GM21367 (cell line): ENCODE measurements at regions not wholly inside any gene's neighbourhood (a gene's known extent, or its start where the extent isn't known, plus 50 kb on each side); places are given as distances from the start of the nearest gene placed in this dataset.

Experiments used
- ATAC-seq: cut with Tn5 transposase; IDR thresholded peaks from one replicate; pipeline ENCODE4 v1.9.1; 2021; ENCODE audit not compliant: unreplicated experiment

- no peak for ATAC-seq
Observed at GRCh38 chr20:24339210-24339641, 130.2 kb upstream of the SYNDIG1 start.

DNA sequence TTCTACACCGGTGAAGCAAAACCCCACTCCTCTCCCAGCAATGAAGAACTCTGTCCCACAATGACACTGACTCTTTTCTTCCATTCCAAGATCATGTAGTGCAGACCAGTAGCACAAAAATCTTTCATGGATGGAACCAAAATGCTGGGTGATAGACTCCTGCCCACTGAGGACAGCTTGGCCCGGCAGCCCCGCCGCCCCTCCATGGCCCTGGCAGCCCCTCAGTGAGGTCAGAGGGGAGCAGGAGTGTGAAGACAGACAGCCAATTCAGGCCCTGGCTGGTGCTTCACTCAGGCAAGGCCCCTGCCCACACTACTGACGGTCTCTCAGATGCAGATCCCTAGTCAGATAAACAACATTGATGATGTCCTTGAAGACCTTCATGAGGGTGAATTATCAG lies 131.9 kb upstream of the SYNDIG1 start:
- no peak for ATAC-seq

DNA sequence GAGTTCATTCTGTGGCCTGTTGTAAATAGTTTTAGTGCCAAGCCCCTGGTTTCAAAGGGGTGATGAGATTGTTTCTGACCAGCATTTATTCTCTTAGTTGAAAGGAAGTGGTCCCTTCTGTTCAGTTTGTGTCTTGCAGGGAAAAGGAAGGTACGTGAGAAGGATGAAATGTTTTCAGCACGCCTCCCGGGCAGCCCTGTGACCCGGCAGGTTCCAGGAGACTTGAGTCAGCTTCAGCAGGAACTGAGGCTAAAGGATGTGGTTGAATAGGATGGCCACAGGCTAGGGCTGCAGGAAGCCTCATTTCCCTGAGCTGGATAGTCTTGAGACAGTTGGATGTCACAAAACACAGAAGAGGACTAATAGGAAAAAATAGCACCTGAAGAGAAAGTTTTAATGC lies 132.4 kb upstream of the SYNDIG1 start:
- ATAC-seq, result no peak

DNA sequence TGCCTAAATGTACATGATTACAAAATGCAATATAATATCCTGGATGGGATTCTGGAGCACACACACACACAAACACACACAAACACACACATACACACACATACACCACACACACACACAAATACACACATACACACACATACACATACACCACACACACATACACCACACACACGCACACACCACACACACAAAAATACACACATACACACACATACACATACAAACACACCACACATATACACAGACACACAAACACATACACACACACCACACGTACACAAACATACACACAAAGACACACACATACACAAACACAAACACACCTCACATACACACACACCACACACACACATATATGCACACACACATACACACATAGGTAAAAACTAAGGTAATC lies 134.6 kb upstream of the SYNDIG1 start:
- ATAC-seq, result no peak

GRCh38 chr20:24332956-24333355 lies 136.5 kb upstream of the SYNDIG1 start:
- ATAC-seq, result no peak

- ATAC-seq, result no peak
Observed at GRCh38 chr20:24331939-24332338, 137.5 kb upstream of the SYNDIG1 start.

DNA sequence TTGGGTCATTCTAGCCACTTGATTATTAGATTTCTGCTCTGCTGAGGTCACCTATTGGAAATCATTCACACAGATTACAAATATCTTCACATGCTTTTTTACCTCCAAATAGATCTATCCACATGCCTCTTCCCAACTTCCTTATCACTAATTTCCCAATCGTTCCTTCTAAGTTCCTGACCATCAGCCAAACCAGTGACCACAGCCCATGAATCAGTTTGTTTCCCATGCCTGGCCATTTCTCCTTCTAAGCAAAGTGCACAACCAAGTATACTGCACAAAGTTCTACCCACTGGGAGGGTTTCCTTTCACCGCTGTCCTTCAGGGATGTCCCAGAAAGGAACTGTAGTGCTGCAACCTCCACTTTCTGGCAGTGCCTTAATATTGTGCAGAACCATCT lies 140.5 kb upstream of the SYNDIG1 start:
- ATAC-seq, result no peak

DNA sequence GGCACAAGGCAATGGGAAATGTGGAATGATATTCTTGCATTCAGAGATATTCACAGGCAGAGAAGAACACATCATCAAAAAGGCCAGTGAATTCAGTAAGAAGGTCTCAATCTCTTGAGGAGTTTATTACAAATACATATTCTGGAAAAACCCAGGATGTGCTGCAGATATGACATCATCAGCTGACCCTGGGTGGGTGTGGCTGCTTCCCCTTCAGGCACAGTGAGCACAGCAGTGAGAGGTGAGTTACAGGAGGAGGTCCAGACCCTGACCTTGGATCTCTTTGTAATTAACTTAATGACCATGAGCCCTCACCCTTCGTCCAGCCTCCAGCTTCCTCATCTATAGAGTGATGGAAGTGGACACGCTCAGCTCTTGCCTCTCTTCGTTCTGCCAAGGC lies 147.5 kb upstream of the SYNDIG1 start:
- ATAC-seq, result no peak

DNA sequence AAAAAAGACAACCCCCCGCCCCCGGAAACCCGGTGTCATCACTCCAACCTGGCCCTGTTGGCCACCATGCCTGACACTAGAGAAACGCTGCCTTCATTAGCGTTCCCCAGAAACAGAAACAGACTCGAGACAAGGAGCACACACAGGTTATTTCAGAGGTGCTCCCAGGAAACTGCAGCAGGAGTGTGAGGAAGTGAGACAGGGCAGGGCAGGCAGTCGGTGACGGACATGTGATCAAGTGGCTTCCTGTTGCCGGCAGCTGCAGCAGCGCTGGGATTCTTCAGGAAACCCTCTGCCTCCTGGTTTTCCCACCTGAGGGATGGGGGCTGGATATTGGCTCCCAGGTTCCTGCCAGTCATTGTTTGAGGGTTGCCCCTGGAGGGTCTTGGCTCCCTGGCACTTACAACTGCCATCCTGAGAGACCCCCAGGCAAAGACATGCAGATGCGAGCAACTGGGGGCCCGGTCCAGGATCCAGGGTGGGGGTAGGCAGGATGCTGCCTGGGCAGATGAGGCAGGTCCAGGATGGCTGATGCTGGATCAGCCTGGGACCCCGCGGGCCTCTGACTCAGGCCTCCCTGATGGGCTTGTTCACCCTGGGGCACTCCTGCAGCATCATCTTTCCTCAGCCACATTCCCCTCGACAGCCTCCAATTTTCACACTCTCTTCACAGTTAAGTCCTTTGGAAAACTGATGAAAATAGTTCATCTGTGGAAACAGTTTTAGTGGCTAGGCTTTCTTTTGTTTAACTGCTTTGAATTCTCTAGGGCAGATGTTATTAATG lies 150.7 kb upstream of the SYNDIG1 start:
- ATAC-seq, result no peak

- ATAC-seq, result no peak
Observed at GRCh38 chr20:24317224-24317623, 152.2 kb upstream of the SYNDIG1 start.

DNA sequence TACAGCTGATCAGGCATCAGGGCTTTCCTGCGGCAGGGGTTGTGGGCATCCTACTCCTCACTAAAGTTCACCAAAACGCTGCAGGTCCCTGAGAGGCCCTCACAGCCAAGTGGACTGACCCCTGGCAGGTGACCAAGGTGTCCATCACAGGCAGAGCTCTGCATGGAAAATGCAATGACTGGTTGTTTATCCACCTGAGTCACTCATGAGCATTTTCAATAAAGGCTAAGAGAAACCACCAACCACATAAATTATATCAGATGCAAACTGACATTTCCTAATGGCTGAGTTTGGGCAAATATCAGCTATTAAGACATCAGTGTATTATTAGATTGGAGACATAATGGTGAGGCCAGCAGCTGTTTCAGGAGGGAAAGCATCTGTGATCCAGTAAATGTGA lies 152.7 kb upstream of the SYNDIG1 start:
- no peak for ATAC-seq

DNA sequence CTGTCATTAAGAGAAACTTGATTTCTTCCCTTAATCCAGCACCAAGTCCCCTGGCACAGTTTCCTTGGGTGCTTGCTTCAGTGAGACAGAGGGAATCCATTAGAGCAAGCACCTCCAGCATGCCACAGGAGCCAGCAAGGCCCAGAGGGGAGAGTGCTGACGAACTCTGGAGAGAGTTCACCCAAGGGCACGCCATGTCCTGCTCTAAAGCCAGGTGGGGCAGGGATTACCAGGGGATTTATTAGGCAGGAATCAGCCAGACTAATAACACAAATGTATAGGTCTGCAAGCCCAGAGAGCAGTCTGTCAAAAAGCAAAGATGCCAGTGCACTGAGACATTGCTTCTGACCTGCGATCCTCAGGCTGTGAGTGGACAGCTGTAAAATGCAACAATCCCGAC lies 155.4 kb upstream of the SYNDIG1 start:
- ATAC-seq, result no peak

- ATAC-seq, result no peak
Observed at GRCh38 chr20:24309596-24309995, 159.8 kb upstream of the SYNDIG1 start.

GRCh38 chr20:24305371-24305770 lies 164.1 kb upstream of the SYNDIG1 start:
- no peak for ATAC-seq

DNA sequence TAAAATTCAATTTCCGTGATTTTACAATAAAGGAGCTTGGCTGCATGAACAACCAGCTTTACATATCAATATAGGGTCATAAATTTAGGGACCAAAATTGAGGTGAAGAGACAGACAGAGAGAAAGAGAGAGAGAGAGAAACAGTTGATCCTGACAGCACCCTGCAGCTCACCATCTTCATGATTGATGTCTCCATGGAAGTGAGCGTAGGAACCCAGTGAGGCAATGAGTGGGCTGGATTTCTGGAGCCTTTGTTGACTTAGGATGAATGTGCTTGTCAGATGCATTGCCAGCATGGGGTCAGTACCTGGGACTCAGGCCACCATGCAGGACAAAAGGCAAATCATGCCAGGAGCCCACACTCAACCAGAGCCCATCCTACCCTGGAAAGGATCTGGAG lies 165.1 kb upstream of the SYNDIG1 start:
- no peak for ATAC-seq

GRCh38 chr20:24303393-24304170 lies 165.8 kb upstream of the SYNDIG1 start:
- ATAC-seq, result no peak

GRCh38 chr20:24297993-24298392 lies 171.4 kb upstream of the SYNDIG1 start:
- no peak for ATAC-seq

DNA sequence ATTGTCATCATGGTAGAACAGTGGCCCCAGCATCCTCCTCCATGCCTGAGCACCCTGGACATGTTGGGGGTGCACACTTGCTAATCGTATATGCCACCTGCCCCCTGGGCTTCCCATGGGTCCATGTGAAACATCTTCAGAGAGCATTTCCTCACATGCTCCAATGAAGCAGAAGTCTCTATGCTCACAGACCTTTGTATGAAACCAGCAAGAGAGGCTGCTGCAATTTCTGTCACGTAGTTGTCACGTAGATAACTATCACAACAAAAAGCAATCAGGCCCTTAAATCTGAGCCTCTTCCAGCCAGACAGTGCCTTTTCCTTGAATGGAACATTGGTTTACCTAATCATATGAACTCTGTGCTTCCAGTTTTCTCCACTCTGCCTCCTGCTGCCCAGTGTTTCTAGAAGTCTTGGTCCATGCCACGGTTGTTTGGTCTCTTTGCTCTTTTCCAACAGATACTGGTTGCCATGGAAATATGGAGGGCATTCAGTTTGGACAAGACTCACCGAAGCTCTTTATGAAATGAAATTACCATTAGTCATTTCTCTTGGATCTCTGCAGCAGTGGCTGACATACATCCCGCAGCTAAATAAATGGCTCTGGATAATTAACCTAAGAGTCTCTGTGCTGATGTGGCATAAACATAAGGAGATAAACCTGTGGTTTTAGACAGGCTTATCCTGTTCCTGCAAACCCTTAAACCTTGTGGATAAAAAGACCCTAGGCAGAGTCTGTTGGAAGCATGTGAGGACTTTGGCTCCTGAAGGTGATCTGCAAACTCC lies 172.8 kb upstream of the SYNDIG1 start:
- no peak for ATAC-seq

DNA sequence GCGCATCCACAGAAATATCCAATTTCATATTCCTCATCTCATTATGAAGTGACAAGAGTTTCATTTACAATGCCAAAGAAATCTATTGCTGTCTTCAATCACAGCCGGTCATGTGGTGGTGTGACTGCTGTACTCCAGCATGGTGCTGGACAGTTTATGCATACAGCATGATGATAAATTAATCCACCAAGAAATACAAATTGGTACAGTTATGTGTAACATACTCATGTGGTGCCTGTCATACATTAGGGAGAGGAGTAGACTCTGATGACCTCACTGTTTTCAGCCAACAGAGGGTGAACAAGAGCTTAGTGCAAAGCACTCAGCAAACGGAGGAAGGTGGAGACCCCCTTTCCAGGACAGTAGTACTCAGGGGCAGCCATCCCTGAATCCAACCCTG lies 178.4 kb upstream of the SYNDIG1 start:
- no peak for ATAC-seq

- ATAC-seq, result no peak
Observed at GRCh38 chr20:24289737-24290481, 179.5 kb upstream of the SYNDIG1 start.

GRCh38 chr20:24283186-24283585 lies 186.2 kb upstream of the SYNDIG1 start:
- ATAC-seq, result no peak
